ENCODE measurements at regions not wholly inside any gene's neighbourhood (a gene's known extent, or its start where the extent isn't known, plus 50 kb on each side); places are given as distances from the start of the nearest gene placed in this dataset.
A peak's percentile ranks its signal among the peaks of the same experiment; 100 is the strongest.

- TF ChIP-seq FOXM1 (IDR thresholded peaks at IDR 0.05; ENCODE audit: low read depth) (peak; percentile 63), FOXM1 (CRISPR knock-in tag; IDR thresholded peaks at IDR 0.05; ENCODE audit: low read depth) (no peak), MTA3 (IDR thresholded peaks at IDR 0.05; ENCODE audit: borderline replicate concordance) (no peak), RNF2 (IDR thresholded peaks at IDR 0.05) (peak; percentile 47; the same call in 1 of the 2 replicates), POLR2B (IDR thresholded peaks at IDR 0.05; ENCODE audit: low read depth, partially characterized antibody) (no peak), NFIC (IDR thresholded peaks at IDR 0.05) (0 out of 2 replicates have a peak, but pooled peaks have one; percentile 7), SOX6 (IDR thresholded peaks at IDR 0.05) (peak; percentile 86), RCOR1 (IDR thresholded peaks at IDR 0.05; ENCODE audit: borderline replicate concordance in 1 of 2, low read depth in 2 of 2, low read length in 2 of 2) (0 out of 4 replicates have a peak, but pooled peaks of 1 of the 2 experiments have one; percentile 32), VEZF1 (CRISPR knock-in tag; IDR thresholded peaks at IDR 0.05) (0 out of 2 replicates have a peak, but pooled peaks have one; percentile 24), ZNF766 (CRISPR knock-in tag; conservative IDR thresholded peaks at IDR 0.05) (0 out of 2 replicates have a peak, but pooled peaks have one; percentile 30), EP300 (IDR thresholded peaks at IDR 0.05; ENCODE audit: low read length) (peak; percentile 75), SETDB1 (IDR thresholded peaks at IDR 0.05; ENCODE audit: low read length) (no peak), DPF2 (IDR thresholded peaks at IDR 0.05) (peak; percentile 78), SMARCA5 (IDR thresholded peaks at IDR 0.05) (no peak), ZNF561 (CRISPR knock-in tag; conservative IDR thresholded peaks at IDR 0.05) (no peak), KLF16 (IDR thresholded peaks at IDR 0.05) (peak; percentile 67), THAP7 (CRISPR knock-in tag; IDR thresholded peaks at IDR 0.05) (no peak), ZNF232 (CRISPR knock-in tag; IDR thresholded peaks at IDR 0.05) (no peak), NUFIP1 (IDR thresholded peaks at IDR 0.05; ENCODE audit: partially characterized antibody) (no peak), SMARCA4 (IDR thresholded peaks at IDR 0.05) (peak; percentile 83), PRDM10 (IDR thresholded peaks at IDR 0.05; ENCODE audit: partially characterized antibody) (no peak), TAL1 (IDR thresholded peaks at IDR 0.05) (peak; percentile 78), ZBTB49 (CRISPR knock-in tag; IDR thresholded peaks at IDR 0.05; ENCODE audit: borderline replicate concordance) (no peak), NFIX (CRISPR knock-in tag; IDR thresholded peaks at IDR 0.05; ENCODE audit: low read depth) (no peak)
These were observed 86.4 kb downstream of the CAPZA3 start (continued) for GRCh38 chr12:18824287-18824686.

Measured in K562 (cell line).